ENCODE measurements at regions not wholly inside any gene's neighbourhood (a gene's known extent, or its start where the extent isn't known, plus 50 kb on each side); places are given as distances from the start of the nearest gene placed in this dataset.

- H3K36me3 ChIP-seq (ENCODE audit: control insufficient read depth, insufficient read depth, low read length), result no peaks in the 10 kb centered on the region
- no peak for TF ChIP-seq CTCF (IDR thresholded peaks at IDR 0.05; ENCODE audit: insufficient read depth, low read length, severe bottlenecking)
- no peaks in the 10 kb centered on the region for H3K27me3 ChIP-seq (ENCODE audit: control insufficient read depth, insufficient read depth, low read length)
- no peak for FAIRE-seq
- H3K4me3 ChIP-seq (ENCODE audit: low read depth, low read length), result no peak overlapping the region
- DNase-seq (ENCODE audit: low read depth), result no peak
Observed at GRCh38 chr3:53994986-53995603, 103.4 kb upstream of the SELENOK start.

- H3K27me3 ChIP-seq (ENCODE audit: control insufficient read depth, insufficient read depth, low read length), result no peaks in the 10 kb centered on the region
- no peak for FAIRE-seq
- no peak for TF ChIP-seq CTCF (IDR thresholded peaks at IDR 0.05; ENCODE audit: insufficient read depth, low read length, severe bottlenecking)
Observed at GRCh38 chr3:53991240-53991639, 99.6 kb upstream of the SELENOK start.

GRCh38 chr3:53989946-53990345, 98.3 kb upstream of the SELENOK start:
- no peak for TF ChIP-seq CTCF (IDR thresholded peaks at IDR 0.05; ENCODE audit: insufficient read depth, low read length, severe bottlenecking)
- H3K36me3 ChIP-seq (ENCODE audit: control insufficient read depth, insufficient read depth, low read length), result no peaks in the 10 kb centered on the region
- no peaks in the 10 kb centered on the region for H3K27me3 ChIP-seq (ENCODE audit: control insufficient read depth, insufficient read depth, low read length)
- no peak overlapping the region for H3K4me3 ChIP-seq (ENCODE audit: low read depth, low read length)
- FAIRE-seq, result no peak
- no peak for DNase-seq (ENCODE audit: low read depth)

More at GRCh38 chr3:53991240-53991639, 99.6 kb upstream of the SELENOK start:
- H3K36me3 ChIP-seq (ENCODE audit: control insufficient read depth, insufficient read depth, low read length), result no peaks in the 10 kb centered on the region
- H3K4me3 ChIP-seq (ENCODE audit: low read depth, low read length), result no peak overlapping the region
- no peak for DNase-seq (ENCODE audit: low read depth)

GRCh38 chr3:53989451-53989850, 97.8 kb upstream of the SELENOK start:
- DNase-seq (ENCODE audit: low read depth) (no peak), FAIRE-seq (no peak)
- Histone ChIP-seq H3K36me3 (ENCODE audit: control insufficient read depth, insufficient read depth, low read length) (no peaks in the 10 kb centered on the region), H3K27me3 (ENCODE audit: control insufficient read depth, insufficient read depth, low read length) (no peaks in the 10 kb centered on the region), H3K4me3 (ENCODE audit: low read depth, low read length) (no peak overlapping the region)
- no peak for TF ChIP-seq CTCF (IDR thresholded peaks at IDR 0.05; ENCODE audit: insufficient read depth, low read length, severe bottlenecking)

- TF ChIP-seq CTCF (IDR thresholded peaks at IDR 0.05; ENCODE audit: insufficient read depth, low read length, severe bottlenecking), result no peak
- Histone ChIP-seq H3K36me3 (ENCODE audit: control insufficient read depth, insufficient read depth, low read length) (no peaks in the 10 kb centered on the region), H3K4me3 (ENCODE audit: low read depth, low read length) (no peak overlapping the region), H3K27me3 (ENCODE audit: control insufficient read depth, insufficient read depth, low read length) (no peaks in the 10 kb centered on the region)
- DNase-seq (ENCODE audit: low read depth), result no peak
- FAIRE-seq, result no peak
Observed at GRCh38 chr3:53978386-53978785, 86.7 kb upstream of the SELENOK start.

- DNase-seq (ENCODE audit: low read depth) (no peak), FAIRE-seq (no peak)
- no peak overlapping the region for H3K4me3 ChIP-seq (ENCODE audit: low read depth, low read length)
- H3K36me3 ChIP-seq (ENCODE audit: control insufficient read depth, insufficient read depth, low read length), result no peaks in the 10 kb centered on the region
- TF ChIP-seq CTCF (IDR thresholded peaks at IDR 0.05; ENCODE audit: insufficient read depth, low read length, severe bottlenecking), result no peak
- no peaks in the 10 kb centered on the region for H3K27me3 ChIP-seq (ENCODE audit: control insufficient read depth, insufficient read depth, low read length)
Observed at GRCh38 chr3:53975382-53975781, 83.7 kb upstream of the SELENOK start.

Data from bronchial epithelial cell (primary cell).